Stimulated activated CD4-positive, alpha-beta T cell treated with anti-CD3 and anti-CD28 coated beads, Interleukin-4, amount 100 ng/mL, for 24 hours (primary cell): ENCODE measurements at regions not wholly inside any gene's neighbourhood (a gene's known extent, or its start where the extent isn't known, plus 50 kb on each side); places are given as distances from the start of the nearest gene placed in this dataset.

ENCODE experiments used
- DNase-seq: peaks from one replicate; pipeline ENCODE4 v3.0.0-alpha.2; 2020

DNA sequence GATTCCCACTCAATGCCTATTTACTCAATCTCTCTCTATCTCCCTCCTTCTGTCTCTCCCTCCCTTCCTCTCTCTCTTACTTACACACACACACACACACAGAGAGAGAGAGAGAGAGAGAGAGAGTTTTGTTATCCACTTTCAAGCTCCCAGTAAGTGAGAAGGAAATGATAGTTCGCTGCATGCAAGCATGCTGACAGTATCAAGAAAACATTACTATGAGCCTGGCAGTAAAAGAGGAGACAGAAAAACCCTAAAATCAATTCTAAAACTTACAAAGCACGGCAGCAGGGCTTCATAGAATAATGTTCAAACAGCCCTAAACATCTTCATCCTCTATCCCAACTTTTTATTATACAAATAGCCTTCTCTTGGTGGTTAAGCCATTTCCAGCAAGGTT, 171.9 kb downstream of the FOXO1 start:
- DNase-seq = no peak

DNA sequence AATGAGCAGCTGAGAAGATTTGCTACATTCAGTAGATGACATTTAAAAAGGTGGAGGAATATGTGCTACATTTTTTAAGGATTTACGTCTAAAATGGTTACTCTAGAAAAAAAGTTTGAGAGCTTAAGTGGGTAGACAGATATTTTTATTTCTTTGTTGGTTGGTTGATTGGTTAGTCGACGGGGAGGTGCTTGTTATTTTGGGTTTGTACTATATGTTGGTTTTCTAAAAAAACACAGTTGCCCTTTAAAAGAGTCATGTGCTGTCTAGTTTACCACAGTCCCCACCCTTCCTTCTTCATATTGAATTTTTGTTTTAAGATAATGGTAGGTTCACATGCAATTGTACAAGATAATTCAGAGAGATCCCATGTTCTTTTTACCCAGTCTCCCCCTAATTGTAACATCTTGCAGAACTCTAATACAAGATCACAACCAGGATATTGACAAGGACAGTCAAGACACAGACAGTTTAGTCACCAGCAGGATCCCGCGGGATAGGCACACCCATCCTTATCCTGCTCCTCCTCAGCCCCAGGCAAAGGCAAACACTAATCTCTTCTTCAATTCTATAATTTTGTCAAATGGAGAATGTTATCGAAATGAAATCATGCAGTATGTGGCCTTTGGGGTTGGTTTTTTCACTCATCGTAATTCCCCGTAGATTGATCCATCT, 171.4 kb downstream of the FOXO1 start:
- no peak for DNase-seq

DNA sequence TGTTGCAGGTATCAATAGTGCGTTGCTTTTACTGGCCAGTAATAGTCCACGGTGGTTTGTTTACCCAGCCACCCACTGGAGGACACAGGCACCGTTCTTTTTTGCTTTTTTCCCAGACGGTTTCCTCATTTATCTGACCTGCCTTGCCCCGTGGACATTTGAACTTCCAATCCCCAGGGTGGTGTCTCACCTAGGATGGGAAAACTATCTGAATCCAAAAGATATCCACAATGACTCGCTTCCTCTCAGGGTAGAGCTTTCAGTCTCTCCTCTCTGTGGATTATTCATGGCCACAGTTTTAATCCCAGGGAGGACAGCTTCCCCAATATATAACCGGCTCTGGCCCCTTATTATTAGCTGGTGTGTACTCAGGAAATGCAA, 170.8 kb downstream of the FOXO1 start:
- no peak for DNase-seq

DNA sequence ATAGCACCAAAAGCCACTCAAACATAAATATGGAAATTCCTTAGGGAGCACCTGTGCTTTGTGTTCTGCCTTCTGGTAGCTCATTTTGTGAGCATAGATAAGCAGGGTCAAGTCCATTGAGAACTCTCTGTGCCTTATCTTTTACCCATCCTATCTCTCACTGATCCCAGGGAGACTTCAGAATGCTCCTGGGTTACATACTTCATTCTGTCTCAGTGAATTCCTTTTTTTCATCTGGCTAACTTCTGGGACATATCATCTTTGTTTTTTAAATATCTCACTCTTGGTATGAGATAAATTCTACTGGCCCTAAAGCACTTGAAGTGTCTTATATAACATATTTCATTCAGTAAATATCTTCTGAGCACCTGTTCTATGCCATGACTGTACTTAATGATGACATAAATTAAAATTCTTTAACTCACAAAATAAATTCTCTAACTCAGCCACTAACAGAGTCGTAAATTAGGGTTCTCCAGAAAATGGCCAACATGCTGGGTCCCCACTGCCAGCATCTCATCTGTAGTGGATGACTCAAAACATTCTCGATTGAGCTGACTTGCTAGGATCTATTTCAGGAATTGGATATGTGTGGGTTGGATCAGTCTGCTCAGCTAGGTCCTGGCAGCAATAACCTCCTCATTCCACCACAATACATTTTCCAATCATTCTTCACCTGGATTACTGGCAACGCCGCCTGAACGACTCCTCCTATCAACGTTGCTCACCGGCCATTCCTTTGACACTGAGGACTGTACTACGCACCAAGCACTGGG, 170.2 kb downstream of the FOXO1 start:
- no peak for DNase-seq

GRCh38 chr13:40498461-40498860, 168.0 kb downstream of the FOXO1 start:
- DNase-seq = no peak

GRCh38 chr13:40502236-40502635, 164.2 kb downstream of the FOXO1 start:
- DNase-seq = no peak

DNA sequence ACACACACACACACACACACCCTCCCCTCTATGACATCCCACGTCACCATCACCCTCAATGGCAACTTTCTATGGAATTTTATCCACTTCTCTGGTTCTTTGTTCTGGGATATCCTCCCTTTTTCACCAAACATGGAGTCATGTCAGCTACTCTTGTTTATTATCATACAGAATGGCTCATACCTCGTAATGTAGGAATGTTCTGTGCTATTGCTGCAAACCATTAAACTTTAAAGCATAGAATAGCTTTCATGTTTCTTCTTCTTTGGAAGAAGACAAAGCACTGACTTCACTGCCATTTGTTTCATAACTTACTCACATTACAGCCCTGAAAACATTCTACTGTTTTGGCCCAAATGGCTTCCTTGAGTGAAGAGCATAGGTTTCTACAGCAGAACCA, 163.4 kb downstream of the FOXO1 start:
- DNase-seq = no peak

DNA sequence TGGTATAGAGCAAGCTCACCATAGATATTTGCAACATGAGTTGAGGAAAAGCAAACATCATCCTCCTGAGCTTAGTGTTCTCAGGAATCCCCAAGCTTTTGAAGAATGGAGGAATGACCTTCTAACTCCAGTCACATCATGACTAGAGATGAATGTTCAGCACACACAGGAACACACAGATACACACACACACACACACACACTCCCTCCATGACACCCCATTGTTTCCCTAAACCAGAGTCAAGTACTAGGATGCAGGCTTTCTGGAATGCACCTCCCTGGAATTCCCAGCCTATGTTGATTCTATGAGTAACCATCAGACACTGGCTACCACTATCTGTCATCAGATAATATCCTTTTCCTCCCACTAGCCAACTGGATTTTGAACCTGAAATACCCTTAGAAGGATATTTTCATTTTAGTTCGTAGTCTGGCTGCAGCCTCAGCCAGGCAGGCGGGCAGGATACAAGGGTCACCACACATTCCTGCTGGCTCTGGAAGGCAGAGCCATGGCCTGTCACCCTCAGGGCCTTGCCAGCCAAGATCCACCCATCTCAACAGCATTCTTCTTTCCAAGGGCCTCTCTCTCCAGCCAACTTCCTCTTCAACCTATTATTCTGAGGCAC, 162.4 kb downstream of the FOXO1 start:
- no peak for DNase-seq

DNA sequence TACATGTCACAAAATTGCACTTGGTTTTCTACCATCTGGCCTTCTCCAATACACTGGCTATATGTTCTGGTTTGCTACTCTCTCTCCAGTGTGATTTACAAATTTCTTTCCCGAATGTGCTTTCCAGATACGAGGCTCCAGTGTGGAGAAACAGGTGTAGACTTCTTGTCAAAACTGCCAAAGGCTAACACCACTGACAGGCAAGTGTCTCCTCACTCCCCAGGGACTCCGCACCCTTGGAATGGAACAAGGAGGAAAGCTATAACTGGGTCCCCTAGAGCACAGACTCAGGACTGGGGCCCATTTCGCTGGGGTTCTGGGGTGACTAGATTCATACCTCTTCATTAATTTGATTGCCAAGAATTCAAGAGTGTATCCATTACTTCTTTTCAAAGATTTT, 161.8 kb downstream of the FOXO1 start:
- DNase-seq = no peak

GRCh38 chr13:40505196-40505595, 161.2 kb downstream of the FOXO1 start:
- DNase-seq = no peak
